NT2/D1 (cell line): ENCODE measurements at regions not wholly inside any gene's neighbourhood (a gene's known extent, or its start where the extent isn't known, plus 50 kb on each side); places are given as distances from the start of the nearest gene placed in this dataset.

ENCODE experiments used
- SUZ12 ChIP-seq: IDR thresholded peaks from 2 replicates; pipeline ENCODE4 v1.6.1; 2011; ENCODE audit not compliant: insufficient read length, insufficient read depth; ENCODE audit errors: extremely low read depth
- ZNF274 ChIP-seq: IDR thresholded peaks from 2 replicates; pipeline ENCODE4 v1.6.1; 2011; ENCODE audit warnings: mild to moderate bottlenecking, low read depth, low read length

GRCh38 chr9:80498001-80498555 lies 926.3 kb downstream of the TLE4 start:
- TF ChIP-seq SUZ12: no peak
- TF ChIP-seq ZNF274: no peak
